IPS DF 6.9 (cell line): ENCODE measurements at regions not wholly inside any gene's neighbourhood (a gene's known extent, or its start where the extent isn't known, plus 50 kb on each side); places are given as distances from the start of the nearest gene placed in this dataset.
"Not testable (repeated sequence)": the region's sequence is repeated elsewhere in the genome, so short reads cannot be mapped to it uniquely, and the experiment has no call there.

Experiments used
- DNase-seq: peaks from one replicate; pipeline ENCODE4 v3.0.0-alpha.2; 2013; ENCODE audit warnings: low read depth, low spot score
- H3K27ac ChIP-seq: one replicate; pipeline ENCODE4 v1.5.1; 2013; ENCODE audit warnings: low read length, control low read depth
- H3K27me3 ChIP-seq: 2 replicates; pipeline ENCODE4 v1.6.1; 2013; ENCODE audit warnings: mild to moderate bottlenecking, low read length; ENCODE audit not compliant: control insufficient read depth, insufficient read depth
- H3K36me3 ChIP-seq: 2 replicates; pipeline ENCODE4 v1.6.1; 2013; ENCODE audit warnings: low read length; ENCODE audit not compliant: control insufficient read depth, insufficient read depth
- H3K4me1 ChIP-seq: 2 replicates; pipeline ENCODE4 v1.6.1; 2013; ENCODE audit warnings: low read length; ENCODE audit not compliant: control insufficient read depth, insufficient read depth
- H3K4me3 ChIP-seq: 2 replicates; pipeline ENCODE4 v1.5.1; 2013; ENCODE audit warnings: mild to moderate bottlenecking, low read length
- H3K9me3 ChIP-seq: 2 replicates; pipeline ENCODE4 v1.6.1; 2013; ENCODE audit warnings: low read length, inconsistent platforms; ENCODE audit not compliant: control insufficient read depth, insufficient read depth
- WGBS: extraction: QIAGEN DNeasy Blood & Tissue Kit; methylation state at CpG from one replicate; pipeline ENCODE4 v1.1.7; 2013; ENCODE audit warnings: mixed read lengths, missing lambda C conversion rate; ENCODE audit not compliant: insufficient read length, insufficient coverage; 5-methylcytosine and 5-hydroxymethylcytosine counted together

DNA sequence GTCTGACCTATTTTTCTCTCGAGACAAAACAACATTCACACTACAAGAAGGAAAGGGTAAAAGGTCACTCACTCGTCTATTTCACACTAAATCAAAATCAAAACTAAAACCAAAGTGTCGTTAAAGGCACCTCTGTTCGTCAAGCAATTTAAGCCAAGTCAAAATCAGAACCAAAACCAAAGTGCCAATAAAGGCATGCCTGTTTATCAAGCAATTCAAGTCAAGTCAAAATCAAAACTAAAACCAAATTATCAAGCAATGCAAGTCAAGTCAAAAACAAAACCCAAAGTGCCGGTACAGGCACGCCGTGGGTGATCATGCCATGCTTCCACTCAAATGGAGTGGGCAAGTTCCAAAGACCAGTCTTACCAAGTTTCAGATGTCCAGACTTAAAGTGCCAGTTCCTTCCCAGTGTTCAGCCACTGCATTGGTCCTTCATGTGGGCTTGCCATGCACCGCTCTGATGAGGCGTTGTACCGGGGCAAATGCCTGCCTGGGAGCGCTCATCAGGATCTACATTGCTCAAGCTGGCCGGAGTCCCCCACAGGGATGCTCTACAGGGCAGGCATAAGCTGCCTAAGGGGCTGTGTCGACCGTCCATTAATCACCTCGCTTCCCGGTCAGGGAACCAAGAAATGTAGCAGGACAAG lies 55.1 kb upstream of the RBMX start:
- H3K36me3 ChIP-seq, H3K9me3 ChIP-seq, H3K27me3 ChIP-seq, H3K4me1 ChIP-seq, DNase-seq, H3K27ac ChIP-seq, H3K4me3 ChIP-seq: not testable (repeated sequence)
- no CpG with 5 or more reads among the region's 16 CpGs for WGBS

GRCh38 chrX:136934652-136935051 lies 54.1 kb upstream of the RBMX start:
- WGBS, result no CpG with 5 or more reads among the region's 8 CpGs
- H3K9me3 ChIP-seq, H3K36me3 ChIP-seq, H3K4me1 ChIP-seq, H3K4me3 ChIP-seq, H3K27ac ChIP-seq, DNase-seq, H3K27me3 ChIP-seq: not testable (repeated sequence)

- Histone ChIP-seq H3K9me3 (no peaks in the 10 kb centered on the region), H3K4me1 (no peaks in the 10 kb centered on the region), H3K4me3 (no peak overlapping the region), H3K27me3 (no peaks in the 10 kb centered on the region), H3K36me3 (no peaks in the 10 kb centered on the region), H3K27ac (no peak overlapping the region)
- DNase-seq, result no peak
- no CpG with 5 or more reads among the region's 13 CpGs for WGBS
Measured at GRCh38 chrX:136933611-136934145, 53.2 kb upstream of the RBMX start.

DNA sequence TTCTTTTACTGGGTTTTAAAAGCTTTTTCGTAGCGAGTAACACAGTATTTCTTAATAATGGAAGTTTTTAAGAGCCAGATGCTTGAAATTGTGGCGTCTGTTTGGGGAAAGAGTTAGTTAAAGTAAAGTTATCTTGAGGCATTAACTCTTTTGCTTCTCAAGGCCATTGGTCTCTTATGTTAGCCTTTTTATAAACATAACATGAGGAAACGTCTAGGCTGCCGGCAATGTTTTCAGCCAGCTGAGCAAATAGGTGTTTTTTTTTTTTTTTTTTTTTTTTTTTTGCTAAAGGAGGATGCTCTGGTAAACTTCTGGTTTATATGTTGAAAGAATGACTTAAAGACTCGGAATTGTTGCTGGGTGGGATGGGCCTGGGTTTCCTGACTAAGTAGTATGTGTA lies 51.1 kb upstream of the RBMX start:
- H3K4me3 ChIP-seq, result no peak overlapping the region
- H3K27me3 ChIP-seq, result no peaks in the 10 kb centered on the region
- no CpG with 5 or more reads among the region's 6 CpGs for WGBS
- no peak overlapping the region for H3K27ac ChIP-seq
- no peak for DNase-seq
- H3K4me1 ChIP-seq, result no peaks in the 10 kb centered on the region
- H3K9me3 ChIP-seq, result no peaks in the 10 kb centered on the region
- H3K36me3 ChIP-seq, result no peaks in the 10 kb centered on the region
